Liver (tissue), 8 donors: ENCODE measurements at regions not wholly inside any gene's neighbourhood (a gene's known extent, or its start where the extent isn't known, plus 50 kb on each side); places are given as distances from the start of the nearest gene placed in this dataset.

ENCODE experiments used
- DNase-seq: peaks from one replicate; pipeline ENCODE4 v3.0.0-alpha.2; 2017; ENCODE audit warnings: low spot score
- H3K27ac ChIP-seq, 2 donors: one replicate each; pipeline ENCODE4 v1.7.0; 2013; ENCODE audit warnings: inconsistent platforms in 2 of 2, low read length in 2 of 2, control low read depth in 1 of 2, low read depth in 1 of 2, mild to moderate bottlenecking in 1 of 2
- H3K27me3 ChIP-seq, 4 donors: one replicate each; pipeline versions ENCODE4 v1.6.1 to v1.7.0; 2013; ENCODE audit warnings: low read length in 3 of 4, inconsistent platforms in 1 of 4, mild to moderate bottlenecking in 1 of 4, moderate library complexity in 1 of 4; ENCODE audit not compliant: control insufficient read depth in 4 of 4, insufficient read depth in 4 of 4
- H3K36me3 ChIP-seq, 4 donors: one replicate each; pipeline versions ENCODE4 v1.6.1 to v1.7.0; 2013; ENCODE audit warnings: low read length in 3 of 4, mild to moderate bottlenecking in 3 of 4, low read depth in 1 of 4, moderate library complexity in 1 of 4; ENCODE audit not compliant: control insufficient read depth in 4 of 4, insufficient read depth in 3 of 4
- H3K4me1 ChIP-seq, 4 donors: one replicate each; pipeline versions ENCODE4 v1.6.1 to v1.7.0; 2013; ENCODE audit warnings: low read length in 3 of 4, mild to moderate bottlenecking in 3 of 4, moderate library complexity in 1 of 4; ENCODE audit not compliant: control insufficient read depth in 4 of 4, insufficient read depth in 4 of 4
- H3K4me3 ChIP-seq, 3 donors: one replicate each; pipeline versions ENCODE4 v1.6.1 to v1.7.0; 2013; ENCODE audit warnings: low read length in 3 of 3, control low read depth in 1 of 3, low read depth in 1 of 3, mild to moderate bottlenecking in 1 of 3
- H3K9ac ChIP-seq, 2 donors: one replicate each; pipeline ENCODE4 v1.7.0; 2013; ENCODE audit warnings: low read length in 2 of 2, mild to moderate bottlenecking in 2 of 2, moderate library complexity in 2 of 2, control low read depth in 1 of 2, low read depth in 1 of 2
- H3K9me3 ChIP-seq, 4 donors: one replicate each; pipeline versions ENCODE4 v1.6.1 to v1.7.0; 2013; ENCODE audit warnings: low read length in 3 of 4; ENCODE audit not compliant: control insufficient read depth in 4 of 4
- EGR1 ChIP-seq, 2 donors: IDR thresholded peaks; 2 replicates each; pipeline ENCODE4 v1.6.1; 2016 to 2018; ENCODE audit warnings: antibody characterized with exemption in 2 of 2, low read depth in 2 of 2
- FOXA1 ChIP-seq: IDR thresholded peaks from 2 replicates; pipeline ENCODE4 v1.6.1; 2016; ENCODE audit warnings: antibody characterized with exemption
- FOXA2 ChIP-seq: IDR thresholded peaks from 2 replicates; pipeline ENCODE4 v1.6.1; 2016; ENCODE audit warnings: antibody characterized with exemption
- GABPA ChIP-seq, 2 donors: IDR thresholded peaks in 1 of 2; conservative IDR thresholded peaks in 1 of 2; 2 replicates each; pipeline ENCODE4 v1.6.1; 2016; ENCODE audit warnings: antibody characterized with exemption in 2 of 2, mild to moderate bottlenecking in 1 of 2, moderate library complexity in 1 of 2
- HNF4A ChIP-seq, 2 donors: conservative IDR thresholded peaks; 2 replicates each; pipeline ENCODE4 v1.6.1; 2016; ENCODE audit warnings: antibody characterized with exemption in 2 of 2, mild to moderate bottlenecking in 2 of 2
- HNF4G ChIP-seq: IDR thresholded peaks from 2 replicates; pipeline ENCODE4 v1.6.1; 2016; ENCODE audit warnings: antibody characterized with exemption
- JUND ChIP-seq, 2 donors: IDR thresholded peaks; 2 replicates each; pipeline ENCODE4 v1.6.1; 2016; ENCODE audit warnings: antibody characterized with exemption in 2 of 2
- NR2F2 ChIP-seq: IDR thresholded peaks from 2 replicates; pipeline ENCODE4 v1.6.1; 2016; ENCODE audit warnings: antibody characterized with exemption
- RAD21 ChIP-seq, 2 donors: IDR thresholded peaks; 2 replicates each; pipeline ENCODE4 v1.6.1; 2016; ENCODE audit warnings: antibody characterized with exemption in 2 of 2, mild to moderate bottlenecking in 2 of 2
- RXRA ChIP-seq, 2 donors: IDR thresholded peaks; 2 replicates each; pipeline ENCODE4 v1.6.1; 2017 to 2018; ENCODE audit warnings: antibody characterized with exemption in 2 of 2, mild to moderate bottlenecking in 1 of 2
- SP1 ChIP-seq: IDR thresholded peaks from 2 replicates; pipeline ENCODE4 v1.6.1; 2018; ENCODE audit warnings: antibody characterized with exemption, mild to moderate bottlenecking
- TAF1 ChIP-seq: conservative IDR thresholded peaks from 2 replicates; pipeline ENCODE4 v1.6.1; 2016; ENCODE audit warnings: antibody characterized with exemption, mild to moderate bottlenecking
- YY1 ChIP-seq: IDR thresholded peaks from 2 replicates; pipeline ENCODE4 v1.6.1; 2016; ENCODE audit warnings: antibody characterized with exemption, mild to moderate bottlenecking
- WGBS: extraction: QIAGEN DNeasy Blood & Tissue Kit; methylation state at CpG from one replicate; pipeline ENCODE4 v1.1.7; 2013; 5-methylcytosine and 5-hydroxymethylcytosine counted together
- TF ChIP-seq, protein P1 (sequence below): IDR thresholded peaks from 2 replicates; pipeline ENCODE4 v1.6.1; 2016; ENCODE audit warnings: antibody characterized with exemption
- TF ChIP-seq, protein P2 (sequence below): IDR thresholded peaks from 2 replicates; pipeline ENCODE4 v1.6.1; 2016; ENCODE audit warnings: antibody characterized with exemption
- TF ChIP-seq, protein P3 (sequence below): IDR thresholded peaks from 2 replicates; pipeline ENCODE4 v1.6.1; 2016; ENCODE audit warnings: antibody characterized with exemption, mild to moderate bottlenecking
- TF ChIP-seq, protein P4 (sequence below): IDR thresholded peaks from 2 replicates; pipeline ENCODE4 v1.6.1; 2016; ENCODE audit warnings: antibody characterized with exemption
- TF ChIP-seq, protein P5 (sequence below): fragments of 150-350 bp; IDR thresholded peaks from 2 replicates; pipeline ENCODE4 v1.5.1; 2017; ENCODE audit warnings: improper control_type of control experiment, low read depth, low read length; ENCODE audit not compliant: missing input control
- donor health status: healthy.
- donor health status: healthy.
- donor health status: healthy.
- donor health status: healthy.
- donor health status: healthy.

DNA sequence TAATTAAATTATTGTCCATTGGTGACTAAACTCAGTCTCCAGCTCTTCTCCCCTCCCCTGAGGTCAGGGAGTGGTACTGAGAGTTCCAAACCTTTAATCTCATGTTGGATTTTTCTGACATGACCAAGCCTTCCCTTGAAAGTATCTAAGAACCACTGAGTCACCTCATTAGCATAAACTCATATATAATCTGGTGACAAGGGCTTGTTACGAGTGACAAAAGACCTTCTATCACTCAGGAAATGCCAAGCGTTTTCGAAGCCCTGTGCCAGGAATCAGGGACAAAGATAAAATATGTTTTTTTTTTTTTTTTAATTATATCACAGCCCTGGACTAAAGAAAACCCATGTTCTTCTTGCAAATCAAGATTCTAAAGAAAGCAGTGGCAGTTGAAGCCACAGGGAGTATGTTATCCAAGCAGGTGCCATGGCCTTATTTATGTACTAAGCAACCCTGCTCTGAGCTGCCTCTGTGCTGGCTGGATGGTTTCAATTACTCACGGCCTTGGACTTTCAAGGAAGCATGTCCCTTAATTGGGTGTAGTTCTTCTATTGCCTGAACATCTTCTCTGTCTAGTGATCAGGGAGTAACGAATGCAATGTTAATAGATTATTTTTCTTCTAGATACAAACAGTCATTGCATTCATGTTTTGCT, 169.0 kb upstream of the PRKCQ start:
- no peaks in the 10 kb centered on the region for H3K4me1 ChIP-seq
- H3K4me3 ChIP-seq: no peak overlapping the region
- H3K27me3 ChIP-seq: no peaks in the 10 kb centered on the region
- no peak overlapping the region for H3K9ac ChIP-seq
- no peak for DNase-seq
- H3K9me3 ChIP-seq: peaks cover 0 to 1% (median 0%) of the 10 kb centered on the region in 4 donors
- H3K27ac ChIP-seq: no peak overlapping the region
- no peak for TF ChIP-seq FOXA1
- TF ChIP-seq FOXA2: no peak
- TF ChIP-seq SP1: no peak
- TF ChIP-seq NR2F2: no peak
- no peak for TF ChIP-seq YY1
- TF ChIP-seq HNF4G: no peak
- TF ChIP-seq TAF1: no peak
- TF ChIP-seq, protein P1, sequence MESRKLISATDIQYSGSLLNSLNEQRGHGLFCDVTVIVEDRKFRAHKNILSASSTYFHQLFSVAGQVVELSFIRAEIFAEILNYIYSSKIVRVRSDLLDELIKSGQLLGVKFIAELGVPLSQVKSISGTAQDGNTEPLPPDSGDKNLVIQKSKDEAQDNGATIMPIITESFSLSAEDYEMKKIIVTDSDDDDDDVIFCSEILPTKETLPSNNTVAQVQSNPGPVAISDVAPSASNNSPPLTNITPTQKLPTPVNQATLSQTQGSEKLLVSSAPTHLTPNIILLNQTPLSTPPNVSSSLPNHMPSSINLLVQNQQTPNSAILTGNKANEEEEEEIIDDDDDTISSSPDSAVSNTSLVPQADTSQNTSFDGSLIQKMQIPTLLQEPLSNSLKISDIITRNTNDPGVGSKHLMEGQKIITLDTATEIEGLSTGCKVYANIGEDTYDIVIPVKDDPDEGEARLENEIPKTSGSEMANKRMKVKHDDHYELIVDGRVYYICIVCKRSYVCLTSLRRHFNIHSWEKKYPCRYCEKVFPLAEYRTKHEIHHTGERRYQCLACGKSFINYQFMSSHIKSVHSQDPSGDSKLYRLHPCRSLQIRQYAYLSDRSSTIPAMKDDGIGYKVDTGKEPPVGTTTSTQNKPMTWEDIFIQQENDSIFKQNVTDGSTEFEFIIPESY: no peak
- no peak for TF ChIP-seq HNF4A (conservative IDR thresholded peaks at IDR 0.05)
- TF ChIP-seq, protein P2, sequence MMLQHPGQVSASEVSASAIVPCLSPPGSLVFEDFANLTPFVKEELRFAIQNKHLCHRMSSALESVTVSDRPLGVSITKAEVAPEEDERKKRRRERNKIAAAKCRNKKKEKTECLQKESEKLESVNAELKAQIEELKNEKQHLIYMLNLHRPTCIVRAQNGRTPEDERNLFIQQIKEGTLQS: no peak
- no peak for TF ChIP-seq EGR1 (IDR thresholded peaks at IDR 0.05; ENCODE audit: low read depth in 2 of 2)
- TF ChIP-seq, protein P3, sequence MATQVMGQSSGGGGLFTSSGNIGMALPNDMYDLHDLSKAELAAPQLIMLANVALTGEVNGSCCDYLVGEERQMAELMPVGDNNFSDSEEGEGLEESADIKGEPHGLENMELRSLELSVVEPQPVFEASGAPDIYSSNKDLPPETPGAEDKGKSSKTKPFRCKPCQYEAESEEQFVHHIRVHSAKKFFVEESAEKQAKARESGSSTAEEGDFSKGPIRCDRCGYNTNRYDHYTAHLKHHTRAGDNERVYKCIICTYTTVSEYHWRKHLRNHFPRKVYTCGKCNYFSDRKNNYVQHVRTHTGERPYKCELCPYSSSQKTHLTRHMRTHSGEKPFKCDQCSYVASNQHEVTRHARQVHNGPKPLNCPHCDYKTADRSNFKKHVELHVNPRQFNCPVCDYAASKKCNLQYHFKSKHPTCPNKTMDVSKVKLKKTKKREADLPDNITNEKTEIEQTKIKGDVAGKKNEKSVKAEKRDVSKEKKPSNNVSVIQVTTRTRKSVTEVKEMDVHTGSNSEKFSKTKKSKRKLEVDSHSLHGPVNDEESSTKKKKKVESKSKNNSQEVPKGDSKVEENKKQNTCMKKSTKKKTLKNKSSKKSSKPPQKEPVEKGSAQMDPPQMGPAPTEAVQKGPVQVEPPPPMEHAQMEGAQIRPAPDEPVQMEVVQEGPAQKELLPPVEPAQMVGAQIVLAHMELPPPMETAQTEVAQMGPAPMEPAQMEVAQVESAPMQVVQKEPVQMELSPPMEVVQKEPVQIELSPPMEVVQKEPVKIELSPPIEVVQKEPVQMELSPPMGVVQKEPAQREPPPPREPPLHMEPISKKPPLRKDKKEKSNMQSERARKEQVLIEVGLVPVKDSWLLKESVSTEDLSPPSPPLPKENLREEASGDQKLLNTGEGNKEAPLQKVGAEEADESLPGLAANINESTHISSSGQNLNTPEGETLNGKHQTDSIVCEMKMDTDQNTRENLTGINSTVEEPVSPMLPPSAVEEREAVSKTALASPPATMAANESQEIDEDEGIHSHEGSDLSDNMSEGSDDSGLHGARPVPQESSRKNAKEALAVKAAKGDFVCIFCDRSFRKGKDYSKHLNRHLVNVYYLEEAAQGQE: no peak
- TF ChIP-seq, protein P4, sequence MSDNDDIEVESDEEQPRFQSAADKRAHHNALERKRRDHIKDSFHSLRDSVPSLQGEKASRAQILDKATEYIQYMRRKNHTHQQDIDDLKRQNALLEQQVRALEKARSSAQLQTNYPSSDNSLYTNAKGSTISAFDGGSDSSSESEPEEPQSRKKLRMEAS: no peak
- no peak for TF ChIP-seq RAD21 (IDR thresholded peaks at IDR 0.05)
- no peaks in the 10 kb centered on the region for H3K36me3 ChIP-seq
- WGBS: 70% methylated on average over 5 of the region's 5 CpGs

DNA sequence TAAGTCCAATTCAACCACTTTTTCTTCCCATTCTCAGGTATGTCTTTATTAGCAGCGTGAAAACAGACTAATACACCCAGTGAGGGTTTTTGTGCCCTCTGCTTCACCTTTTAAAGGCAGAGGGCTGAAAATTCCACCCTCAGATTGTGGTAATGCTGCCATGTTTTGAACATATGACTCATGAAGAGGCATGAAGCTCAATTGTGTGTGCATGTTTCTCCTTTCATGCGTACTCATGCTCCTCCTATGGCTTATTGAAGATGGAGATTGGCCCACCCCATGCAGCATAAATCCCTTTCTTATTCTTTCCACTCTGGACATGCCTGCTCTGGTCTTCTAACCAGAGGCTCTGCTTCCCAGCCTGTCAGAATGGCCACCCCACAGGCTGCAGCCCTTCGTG, 168.0 kb upstream of the PRKCQ start:
- WGBS: 87% methylated on average over 3 of the region's 3 CpGs
- no peaks in the 10 kb centered on the region for H3K36me3 ChIP-seq
- H3K27me3 ChIP-seq: no peaks in the 10 kb centered on the region
- no peak for DNase-seq
- no peak overlapping the region for H3K9ac ChIP-seq
- H3K4me3 ChIP-seq: no peak overlapping the region
- TF ChIP-seq YY1: no peak
- TF ChIP-seq RAD21 (IDR thresholded peaks at IDR 0.05): no peak
- TF ChIP-seq TAF1: no peak
- TF ChIP-seq, protein P1: no peak
- TF ChIP-seq NR2F2: no peak
- no peak for TF ChIP-seq HNF4G
- TF ChIP-seq JUND (IDR thresholded peaks at IDR 0.05): no peak
- no peak for TF ChIP-seq SP1
- TF ChIP-seq GABPA (IDR thresholded peaks at IDR 0.05 in 1 of 2, conservative IDR thresholded peaks at IDR 0.05 in 1 of 2): no peak
- TF ChIP-seq, protein P4: no peak
- TF ChIP-seq, protein P5, sequence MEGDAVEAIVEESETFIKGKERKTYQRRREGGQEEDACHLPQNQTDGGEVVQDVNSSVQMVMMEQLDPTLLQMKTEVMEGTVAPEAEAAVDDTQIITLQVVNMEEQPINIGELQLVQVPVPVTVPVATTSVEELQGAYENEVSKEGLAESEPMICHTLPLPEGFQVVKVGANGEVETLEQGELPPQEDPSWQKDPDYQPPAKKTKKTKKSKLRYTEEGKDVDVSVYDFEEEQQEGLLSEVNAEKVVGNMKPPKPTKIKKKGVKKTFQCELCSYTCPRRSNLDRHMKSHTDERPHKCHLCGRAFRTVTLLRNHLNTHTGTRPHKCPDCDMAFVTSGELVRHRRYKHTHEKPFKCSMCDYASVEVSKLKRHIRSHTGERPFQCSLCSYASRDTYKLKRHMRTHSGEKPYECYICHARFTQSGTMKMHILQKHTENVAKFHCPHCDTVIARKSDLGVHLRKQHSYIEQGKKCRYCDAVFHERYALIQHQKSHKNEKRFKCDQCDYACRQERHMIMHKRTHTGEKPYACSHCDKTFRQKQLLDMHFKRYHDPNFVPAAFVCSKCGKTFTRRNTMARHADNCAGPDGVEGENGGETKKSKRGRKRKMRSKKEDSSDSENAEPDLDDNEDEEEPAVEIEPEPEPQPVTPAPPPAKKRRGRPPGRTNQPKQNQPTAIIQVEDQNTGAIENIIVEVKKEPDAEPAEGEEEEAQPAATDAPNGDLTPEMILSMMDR: no peak
- TF ChIP-seq RXRA (IDR thresholded peaks at IDR 0.05): no peak
- H3K4me1 ChIP-seq: no peaks in the 10 kb centered on the region
- H3K9me3 ChIP-seq: peaks cover 0 to 1% (median 0%) of the 10 kb centered on the region in 4 donors
- H3K27ac ChIP-seq: no peak overlapping the region
